Panc1 (cell line): ENCODE measurements at regions not wholly inside any gene's neighbourhood (a gene's known extent, or its start where the extent isn't known, plus 50 kb on each side); places are given as distances from the start of the nearest gene placed in this dataset.

Experiments
- POLR2AphosphoS5 ChIP-seq: IDR thresholded peaks from 2 replicates; pipeline ENCODE4 v1.6.1; 2012; ENCODE audit warnings: mild to moderate bottlenecking, low read depth, low read length, moderate library complexity
- REST ChIP-seq, 2 experiments: IDR thresholded peaks; 2 replicates each; pipeline ENCODE4 v1.6.1; 2011 to 2012; ENCODE audit warnings: low read depth in 2 of 2, control low read depth in 1 of 2, low read length in 1 of 2, mild to moderate bottlenecking in 1 of 2, moderate library complexity in 1 of 2; ENCODE audit not compliant: insufficient read depth in 1 of 2
- TCF7L2 ChIP-seq: IDR thresholded peaks from 2 replicates; pipeline ENCODE4 v1.6.1; 2011; ENCODE audit warnings: mild to moderate bottlenecking, low read depth, low read length, inconsistent platforms
- TF ChIP-seq, protein P1 (sequence below): fragments of 450-650 bp; IDR thresholded peaks from 2 replicates; pipeline ENCODE4 v1.5.1; 2017; ENCODE audit warnings: mild to moderate bottlenecking

GRCh38 chr18:44119607-44120006 is 561.1 kb upstream of the SETBP1 start:
- TF ChIP-seq, protein P1, sequence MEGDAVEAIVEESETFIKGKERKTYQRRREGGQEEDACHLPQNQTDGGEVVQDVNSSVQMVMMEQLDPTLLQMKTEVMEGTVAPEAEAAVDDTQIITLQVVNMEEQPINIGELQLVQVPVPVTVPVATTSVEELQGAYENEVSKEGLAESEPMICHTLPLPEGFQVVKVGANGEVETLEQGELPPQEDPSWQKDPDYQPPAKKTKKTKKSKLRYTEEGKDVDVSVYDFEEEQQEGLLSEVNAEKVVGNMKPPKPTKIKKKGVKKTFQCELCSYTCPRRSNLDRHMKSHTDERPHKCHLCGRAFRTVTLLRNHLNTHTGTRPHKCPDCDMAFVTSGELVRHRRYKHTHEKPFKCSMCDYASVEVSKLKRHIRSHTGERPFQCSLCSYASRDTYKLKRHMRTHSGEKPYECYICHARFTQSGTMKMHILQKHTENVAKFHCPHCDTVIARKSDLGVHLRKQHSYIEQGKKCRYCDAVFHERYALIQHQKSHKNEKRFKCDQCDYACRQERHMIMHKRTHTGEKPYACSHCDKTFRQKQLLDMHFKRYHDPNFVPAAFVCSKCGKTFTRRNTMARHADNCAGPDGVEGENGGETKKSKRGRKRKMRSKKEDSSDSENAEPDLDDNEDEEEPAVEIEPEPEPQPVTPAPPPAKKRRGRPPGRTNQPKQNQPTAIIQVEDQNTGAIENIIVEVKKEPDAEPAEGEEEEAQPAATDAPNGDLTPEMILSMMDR = no peak
- TF ChIP-seq REST (IDR thresholded peaks at IDR 0.05; ENCODE audit: insufficient read depth in 1 of 2, low read depth in 2 of 2, low read length in 1 of 2) = no peak
- TF ChIP-seq POLR2AphosphoS5 = no peak
- no peak for TF ChIP-seq TCF7L2
